Posterior vena cava (tissue), 2 donors: ENCODE measurements at regions not wholly inside any gene's neighbourhood (a gene's known extent, or its start where the extent isn't known, plus 50 kb on each side); places are given as distances from the start of the nearest gene placed in this dataset.

Experiments
- DNase-seq: peaks from one replicate; pipeline ENCODE4 v3.0.0-alpha.2; 2020; ENCODE audit warnings: low spot score
- intact Hi-C, 2 donors: fragments of 100-400 bp; cut with DNase I; formaldehyde crosslinking; loops; one replicate each; pipeline versions ENCODE4 v1.14.1 to v1.14.2; 2022 to 2023
- donor health status: DM: yes; HTN: yes; CAD: no.
- donor health status: DM: yes; HTN: yes; CAD: no.

DNA sequence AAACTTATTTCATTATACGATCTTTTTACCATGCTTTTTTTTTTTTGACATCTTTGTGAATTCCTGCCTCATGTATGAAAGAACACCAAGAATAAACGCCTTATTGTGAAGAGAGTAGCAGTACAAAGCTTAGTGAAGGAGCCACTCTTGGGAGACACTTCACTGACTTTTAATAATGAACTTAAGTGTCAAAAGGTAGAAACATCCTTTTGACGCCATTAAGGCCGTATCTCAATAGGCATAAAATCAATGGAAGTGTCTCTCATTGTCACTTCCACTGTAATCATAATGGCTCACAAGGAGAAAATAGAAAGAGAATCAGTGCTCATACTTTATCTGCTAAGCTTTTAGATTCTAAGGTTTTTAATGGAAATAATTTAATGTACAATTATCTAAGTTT is 657.8 kb downstream of the DIPK2A start:
- no peak for DNase-seq
- intact Hi-C loops = no loop called here

DNA sequence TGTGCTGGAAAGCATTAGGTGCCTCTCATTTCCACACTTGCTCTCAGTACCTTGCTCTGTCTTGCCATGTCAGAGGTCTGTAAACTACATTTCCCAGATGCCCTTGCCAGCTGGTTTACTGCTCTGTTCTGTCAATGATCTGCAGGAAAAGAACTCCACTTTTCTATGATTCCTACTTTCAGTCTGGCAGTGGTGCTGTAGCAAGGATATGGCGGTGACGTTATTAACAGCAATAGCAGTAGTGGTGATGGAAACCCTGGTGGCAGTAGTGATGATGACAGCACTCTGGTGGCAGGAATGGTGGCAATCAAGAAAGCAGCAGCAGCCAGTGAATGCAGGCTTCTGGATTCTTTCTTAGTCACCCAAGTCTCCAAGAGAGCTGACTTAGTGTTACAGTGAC is 665.2 kb downstream of the DIPK2A start:
- intact Hi-C loops = no loop called here
- no peak for DNase-seq

GRCh38 chr3:144638009-144638408 is 666.4 kb downstream of the DIPK2A start:
- DNase-seq = no peak
- intact Hi-C loops = no loop called here

GRCh38 chr3:144643771-144644198 is 672.2 kb downstream of the DIPK2A start:
- no peak for DNase-seq
- intact Hi-C loops = no loop called here

- intact Hi-C loops = no loop called here
- DNase-seq = no peak
Observed at GRCh38 chr3:144645300-144645699, 673.7 kb downstream of the DIPK2A start.

DNA sequence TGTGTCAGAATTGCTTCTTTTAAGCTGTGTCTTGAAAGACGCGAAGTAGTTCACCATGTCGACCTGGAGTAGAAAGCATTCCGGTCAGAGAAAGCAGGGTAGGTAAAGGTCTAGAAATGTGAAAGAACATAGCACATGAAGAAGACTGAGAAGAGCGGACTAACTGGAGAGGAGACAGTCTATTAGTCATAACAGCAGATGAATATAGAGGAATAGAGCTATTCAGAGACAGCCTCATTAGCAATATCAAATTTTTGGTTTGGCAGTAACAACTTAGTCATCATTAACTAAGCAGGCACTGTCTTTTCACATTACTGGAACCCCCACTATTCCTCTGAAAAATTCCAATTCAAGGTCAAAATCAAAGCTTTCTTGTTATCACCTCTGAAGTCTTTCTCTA is 678.8 kb downstream of the DIPK2A start:
- intact Hi-C loops = no loop called here
- no peak for DNase-seq

DNA sequence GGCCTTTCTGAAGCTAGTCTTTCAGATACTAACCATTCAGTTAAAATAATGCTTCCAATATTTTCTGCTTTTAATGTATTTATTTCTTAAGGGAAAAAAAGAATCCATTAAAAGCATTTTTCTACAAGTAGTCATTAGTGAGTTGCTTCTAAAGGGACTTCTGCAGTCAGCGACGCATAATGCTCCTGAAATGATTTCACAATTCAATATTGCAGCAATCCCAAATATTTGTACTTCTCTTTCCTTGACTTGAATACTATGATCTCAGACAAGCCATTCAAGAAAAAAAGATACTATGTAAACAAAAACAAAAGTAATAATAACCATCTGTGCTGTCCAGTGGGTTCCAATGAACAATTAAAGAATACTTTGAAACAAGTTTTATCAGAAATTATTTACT is 681.0 kb downstream of the DIPK2A start:
- intact Hi-C loops = no loop called here
- no peak for DNase-seq

DNA sequence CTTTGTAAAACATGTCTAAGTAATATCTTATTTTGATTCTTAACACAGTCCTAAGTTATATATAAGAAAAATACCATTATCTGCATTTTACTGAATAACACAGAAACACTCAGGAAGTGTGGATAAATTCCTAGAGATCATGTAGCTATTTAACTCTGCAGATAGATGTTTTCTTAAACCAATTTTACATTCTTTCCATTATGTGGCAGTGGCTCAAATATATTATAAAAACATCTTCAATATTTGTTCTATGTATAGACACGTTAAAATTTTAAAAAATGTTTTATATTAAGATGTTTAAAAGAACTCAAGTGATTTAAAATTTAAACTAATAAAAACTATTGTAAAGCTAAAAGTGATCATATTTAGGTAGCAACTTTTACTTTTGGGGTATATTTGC is 683.8 kb downstream of the DIPK2A start:
- no peak for DNase-seq
- intact Hi-C loops = no loop called here

- DNase-seq = no peak
- intact Hi-C loops = no loop called here
Observed at GRCh38 chr3:144660186-144660585, 688.6 kb downstream of the DIPK2A start.

- intact Hi-C loops = no loop called here
- no peak for DNase-seq
Observed at GRCh38 chr3:144662729-144663128, 691.1 kb downstream of the DIPK2A start.

DNA sequence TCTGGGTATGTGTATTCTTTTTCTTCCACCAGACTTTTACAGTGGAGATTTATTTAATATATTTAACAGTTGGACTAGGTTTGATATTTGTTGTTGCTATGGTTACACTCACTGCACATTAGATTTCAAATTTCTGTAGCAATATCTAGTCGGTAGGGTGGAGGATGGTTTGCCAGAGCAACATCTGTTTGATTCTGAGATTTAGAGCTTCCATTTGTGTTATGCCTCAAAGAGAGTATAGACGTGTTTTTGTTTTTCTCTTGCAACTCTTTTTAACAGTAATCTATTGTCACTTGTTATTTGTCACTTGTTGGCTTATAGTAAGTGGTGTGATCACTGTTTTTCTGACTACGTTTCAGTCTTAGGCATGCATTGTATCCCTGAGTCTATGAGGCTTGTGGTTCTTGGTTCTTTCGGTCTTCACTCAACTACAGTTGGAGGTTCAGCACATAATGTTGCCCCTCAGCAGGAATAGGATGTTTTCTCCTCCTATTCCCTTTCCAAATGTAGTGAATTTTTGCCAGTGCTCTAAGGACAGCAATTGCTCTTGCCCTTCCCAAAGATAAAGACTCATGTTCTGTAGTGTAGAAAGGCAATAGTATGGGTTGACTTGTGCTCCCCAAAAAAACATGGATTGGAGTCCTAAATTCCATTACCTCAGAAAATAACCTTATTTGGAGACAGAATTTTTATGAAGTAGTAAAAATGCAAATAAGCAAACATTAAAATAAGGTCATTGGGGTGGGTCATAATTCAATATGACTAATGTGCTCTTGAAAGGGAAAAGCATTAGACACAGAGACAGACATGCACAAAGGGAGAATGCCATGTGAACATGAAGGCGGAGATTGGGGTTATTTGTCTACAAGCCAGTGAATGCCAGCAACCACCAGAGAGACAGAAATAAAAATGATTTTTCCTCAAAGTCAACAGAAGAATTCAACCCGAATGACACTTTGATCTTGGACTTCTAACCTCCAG is 692.1 kb downstream of the DIPK2A start:
- no peak for DNase-seq
- intact Hi-C loops = no loop called here

GRCh38 chr3:144665567-144666053 is 694.0 kb downstream of the DIPK2A start:
- DNase-seq = no peak
- intact Hi-C loops = no loop called here

GRCh38 chr3:144670571-144670970 is 698.9 kb downstream of the DIPK2A start:
- DNase-seq = no peak
- intact Hi-C loops = no loop called here

DNA sequence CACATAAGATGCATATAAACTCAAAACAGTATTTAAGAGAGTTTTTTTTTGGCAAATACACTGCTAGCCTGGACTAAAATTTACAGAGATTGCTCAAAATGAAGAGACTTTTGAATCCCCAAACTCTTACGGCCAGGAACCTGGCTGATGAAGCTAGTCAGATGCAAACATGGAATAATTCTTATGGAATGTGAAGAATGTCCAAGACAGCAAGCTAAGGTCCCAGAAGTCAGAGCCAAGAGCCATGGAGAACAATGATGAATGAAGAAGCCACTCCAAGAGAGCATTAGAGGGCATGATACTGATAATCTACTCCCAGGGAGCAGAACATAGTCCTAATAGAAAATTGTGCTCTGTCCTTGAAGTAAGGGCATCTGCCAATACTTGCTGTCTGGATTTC is 705.5 kb downstream of the DIPK2A start:
- DNase-seq = no peak
- intact Hi-C loops = no loop called here

- no peak for DNase-seq
- intact Hi-C loops = no loop called here
Observed at GRCh38 chr3:144683065-144683464, 711.4 kb downstream of the DIPK2A start.

GRCh38 chr3:144687862-144688261 is 716.2 kb downstream of the DIPK2A start:
- DNase-seq = no peak
- intact Hi-C loops = no loop called here

DNA sequence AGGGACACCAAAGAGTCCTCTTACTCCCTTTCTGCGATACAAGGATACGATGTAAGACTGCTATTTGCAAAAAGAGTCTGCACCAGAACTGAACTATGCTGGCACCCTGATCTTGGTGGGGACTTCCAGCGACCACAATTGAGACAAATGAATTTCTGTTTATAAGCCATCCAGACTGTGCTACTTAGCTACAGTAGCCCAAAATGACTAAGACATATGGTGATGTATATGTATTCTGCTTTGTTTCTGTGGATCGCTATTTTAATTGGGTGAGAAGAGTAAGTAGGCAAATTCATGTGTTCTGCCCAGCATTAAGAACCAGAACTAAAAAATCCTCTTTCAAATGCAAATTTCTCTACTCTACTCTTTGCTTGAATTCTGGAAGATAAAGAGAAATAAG is 720.9 kb downstream of the DIPK2A start:
- intact Hi-C loops = no loop called here
- no peak for DNase-seq

- intact Hi-C loops = no loop called here
- no peak for DNase-seq
Observed at GRCh38 chr3:144708437-144708836, 736.8 kb downstream of the DIPK2A start.

- intact Hi-C loops = no loop called here
- no peak for DNase-seq
Observed at GRCh38 chr3:144737281-144737680, 765.7 kb downstream of the DIPK2A start.

DNA sequence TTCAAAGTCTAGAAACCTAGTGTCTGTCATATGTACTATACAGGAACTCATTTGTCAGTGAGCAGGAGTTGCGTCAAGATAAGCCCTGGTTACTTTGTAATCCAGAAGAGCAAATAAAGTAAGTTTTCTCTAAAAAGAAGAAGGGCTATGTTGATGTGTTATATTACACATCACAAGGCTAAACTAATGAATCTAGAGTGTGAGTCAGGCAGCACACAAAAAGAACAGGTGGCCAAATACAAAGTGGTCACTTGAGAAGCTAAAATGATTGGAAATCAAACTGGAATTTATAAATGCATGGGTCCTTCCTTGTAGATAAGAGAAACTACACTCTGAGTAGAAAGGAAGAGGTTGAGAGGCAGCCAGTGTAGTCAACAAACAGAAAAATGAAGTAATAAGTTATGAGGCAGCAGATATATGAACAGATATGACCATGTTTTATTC is 771.6 kb downstream of the DIPK2A start:
- no peak for DNase-seq
- intact Hi-C loops = no loop called here

- intact Hi-C loops = no loop called here
- no peak for DNase-seq
Observed at GRCh38 chr3:144744473-144744872, 772.9 kb downstream of the DIPK2A start.
